22Rv1 (cell line): ENCODE measurements at regions not wholly inside any gene's neighbourhood (a gene's known extent, or its start where the extent isn't known, plus 50 kb on each side); places are given as distances from the start of the nearest gene placed in this dataset.
A peak's percentile ranks its signal among the peaks of the same experiment; 100 is the strongest.

ENCODE experiments used
- H3K27ac ChIP-seq: fragments of 450-650 bp; 2 replicates; pipeline ENCODE4 v1.5.1; 2017
- ZFX ChIP-seq: fragments of 450-650 bp; IDR thresholded peaks from 2 replicates; pipeline ENCODE4 v1.6.1; 2017; ENCODE audit warnings: antibody characterized with exemption, borderline replicate concordance
- TF ChIP-seq, protein P1 (sequence below): fragments of 450-650 bp; IDR thresholded peaks from 2 replicates; pipeline ENCODE4 v1.5.1; 2017; ENCODE audit warnings: mild to moderate bottlenecking

DNA sequence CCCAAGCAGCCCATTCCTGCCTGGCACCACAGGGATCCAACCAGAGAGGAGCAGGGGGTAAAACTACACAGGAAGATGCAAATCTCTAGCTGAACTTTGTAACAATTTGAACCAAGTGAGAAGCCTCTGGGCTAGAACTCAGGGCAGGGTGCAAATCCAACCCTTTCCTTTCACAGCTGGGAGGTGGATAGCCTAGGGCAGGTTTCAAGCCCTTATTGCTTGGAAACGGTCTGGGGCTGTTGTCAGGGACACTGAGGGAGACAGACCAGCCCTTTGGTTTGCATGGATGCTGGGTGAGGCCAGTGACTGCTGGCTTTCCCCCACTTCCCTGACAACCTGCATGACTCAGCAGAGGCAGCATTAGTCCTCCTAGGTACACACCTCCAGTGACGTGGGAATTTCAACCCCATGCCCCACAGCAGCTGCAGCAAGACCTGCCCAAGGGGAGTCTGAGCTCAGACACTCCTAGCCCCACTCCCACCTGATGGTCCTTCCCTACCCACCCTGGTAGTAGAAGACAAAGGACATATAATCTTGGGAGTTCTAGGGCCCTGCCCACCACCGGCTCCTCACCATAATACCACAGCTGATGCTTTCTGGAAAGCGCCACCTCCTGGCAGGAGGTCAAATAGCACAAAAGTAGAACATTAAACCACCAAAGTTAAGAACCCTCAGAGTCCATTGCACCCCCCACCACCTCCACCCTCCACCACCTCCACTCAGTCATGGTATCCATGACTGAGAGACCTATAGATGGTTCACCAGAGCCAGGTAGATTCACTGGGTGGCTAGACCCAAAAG is 797.7 kb upstream of the MAN1A1 start:
- no peak overlapping the region for H3K27ac ChIP-seq
- TF ChIP-seq, protein P1, sequence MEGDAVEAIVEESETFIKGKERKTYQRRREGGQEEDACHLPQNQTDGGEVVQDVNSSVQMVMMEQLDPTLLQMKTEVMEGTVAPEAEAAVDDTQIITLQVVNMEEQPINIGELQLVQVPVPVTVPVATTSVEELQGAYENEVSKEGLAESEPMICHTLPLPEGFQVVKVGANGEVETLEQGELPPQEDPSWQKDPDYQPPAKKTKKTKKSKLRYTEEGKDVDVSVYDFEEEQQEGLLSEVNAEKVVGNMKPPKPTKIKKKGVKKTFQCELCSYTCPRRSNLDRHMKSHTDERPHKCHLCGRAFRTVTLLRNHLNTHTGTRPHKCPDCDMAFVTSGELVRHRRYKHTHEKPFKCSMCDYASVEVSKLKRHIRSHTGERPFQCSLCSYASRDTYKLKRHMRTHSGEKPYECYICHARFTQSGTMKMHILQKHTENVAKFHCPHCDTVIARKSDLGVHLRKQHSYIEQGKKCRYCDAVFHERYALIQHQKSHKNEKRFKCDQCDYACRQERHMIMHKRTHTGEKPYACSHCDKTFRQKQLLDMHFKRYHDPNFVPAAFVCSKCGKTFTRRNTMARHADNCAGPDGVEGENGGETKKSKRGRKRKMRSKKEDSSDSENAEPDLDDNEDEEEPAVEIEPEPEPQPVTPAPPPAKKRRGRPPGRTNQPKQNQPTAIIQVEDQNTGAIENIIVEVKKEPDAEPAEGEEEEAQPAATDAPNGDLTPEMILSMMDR, result peak; percentile 52
- no peak for TF ChIP-seq ZFX

DNA sequence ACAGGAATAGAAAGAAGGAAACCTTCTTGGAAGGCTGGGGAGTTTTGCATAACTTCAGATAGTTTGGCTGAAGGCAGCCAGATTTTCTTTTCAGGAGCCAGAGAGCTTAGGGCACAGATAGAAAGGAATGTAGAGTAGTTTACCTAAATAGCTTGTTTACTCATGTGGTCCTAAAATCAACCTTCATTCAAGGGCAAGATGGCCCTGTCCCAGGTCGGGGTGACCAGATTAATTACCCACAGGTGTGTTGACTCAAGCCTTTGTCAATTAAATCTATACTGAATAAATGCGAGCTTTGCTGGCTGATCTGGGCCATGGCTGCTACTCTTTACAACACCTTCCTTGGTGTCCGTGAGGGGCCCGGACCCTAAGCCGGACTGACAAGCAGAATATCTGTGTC is 792.0 kb upstream of the MAN1A1 start:
- no peak overlapping the region for H3K27ac ChIP-seq
- TF ChIP-seq, protein P1, result no peak
- no peak for TF ChIP-seq ZFX

DNA sequence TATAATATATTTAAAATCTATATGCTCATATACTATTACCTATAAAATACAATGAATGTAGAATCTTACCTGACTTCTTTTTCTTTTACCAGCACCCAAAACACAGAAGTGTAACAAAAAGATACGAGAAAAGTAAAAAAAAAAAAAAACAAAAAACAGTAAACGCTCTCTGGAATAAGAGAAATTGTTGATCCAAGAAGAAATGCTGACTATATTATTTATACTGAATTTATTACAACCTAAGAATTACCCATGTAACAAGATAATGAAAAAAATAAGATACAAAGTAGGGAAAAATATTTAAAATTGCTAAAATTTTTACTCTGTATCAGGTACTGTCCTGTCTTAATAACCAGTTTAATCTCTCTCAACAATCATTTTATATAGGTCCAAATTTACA is 787.9 kb upstream of the MAN1A1 start:
- H3K27ac ChIP-seq, result no peak overlapping the region
- TF ChIP-seq, protein P1, result no peak
- no peak for TF ChIP-seq ZFX

DNA sequence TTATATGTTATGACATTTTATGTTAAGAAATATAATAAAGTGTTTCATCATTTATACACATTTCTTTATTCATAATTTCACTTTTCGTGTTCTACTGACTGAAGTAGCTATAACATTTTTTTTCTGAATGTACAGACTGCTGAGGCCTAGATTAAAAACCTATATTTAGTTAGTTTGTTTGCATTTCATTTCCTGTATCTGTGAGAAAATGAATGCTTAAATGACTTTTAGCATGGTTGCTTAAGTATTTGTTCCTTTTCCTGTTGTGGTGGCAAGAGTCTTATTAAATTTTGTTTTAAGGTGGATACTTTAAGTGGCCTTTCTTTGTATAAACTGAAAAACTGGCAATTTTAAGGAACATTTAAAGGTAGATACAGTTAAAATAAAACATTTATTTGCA is 779.7 kb upstream of the MAN1A1 start:
- H3K27ac ChIP-seq, result no peak overlapping the region
- TF ChIP-seq ZFX, result no peak
- TF ChIP-seq, protein P1, result no peak

DNA sequence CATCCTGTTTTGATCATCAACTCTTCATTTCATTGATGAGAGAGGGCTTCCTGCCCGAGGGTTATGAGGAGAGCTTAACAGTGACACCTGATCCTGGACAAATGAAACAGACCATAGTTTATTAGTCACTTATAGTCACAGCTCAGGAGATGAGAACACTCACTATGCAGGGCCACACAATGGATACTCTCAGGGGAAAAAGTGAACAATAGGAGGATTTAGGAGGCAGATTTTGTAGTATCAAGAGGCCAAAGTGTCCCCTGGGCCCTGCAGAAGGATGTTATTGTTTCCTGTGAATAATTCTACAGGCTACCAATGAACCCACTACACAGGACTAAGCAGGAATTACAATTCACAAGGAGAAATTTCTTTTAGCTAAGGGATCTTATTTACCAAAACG is 772.8 kb upstream of the MAN1A1 start:
- no peak overlapping the region for H3K27ac ChIP-seq
- no peak for TF ChIP-seq ZFX

DNA sequence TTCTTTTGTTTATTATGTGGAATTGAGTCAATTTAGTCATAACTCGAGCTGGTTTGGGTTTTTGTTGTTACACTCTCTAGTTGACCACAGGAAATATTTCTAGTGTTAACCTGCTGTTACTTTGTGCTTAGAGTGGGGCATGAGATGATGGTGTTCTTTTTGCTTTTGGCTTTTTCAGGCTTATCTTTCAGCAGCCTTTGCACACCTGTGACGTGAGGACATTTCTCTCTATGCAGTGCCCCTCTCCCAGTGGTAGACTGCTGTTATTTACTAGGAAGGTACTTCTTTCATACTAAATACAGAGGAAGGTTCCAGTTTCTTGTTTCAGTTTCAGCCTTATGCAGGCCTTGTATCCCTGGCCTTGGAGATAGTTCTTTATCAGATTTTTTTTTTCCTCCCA is 766.8 kb upstream of the MAN1A1 start:
- TF ChIP-seq, protein P1, result no peak
- no peak overlapping the region for H3K27ac ChIP-seq

DNA sequence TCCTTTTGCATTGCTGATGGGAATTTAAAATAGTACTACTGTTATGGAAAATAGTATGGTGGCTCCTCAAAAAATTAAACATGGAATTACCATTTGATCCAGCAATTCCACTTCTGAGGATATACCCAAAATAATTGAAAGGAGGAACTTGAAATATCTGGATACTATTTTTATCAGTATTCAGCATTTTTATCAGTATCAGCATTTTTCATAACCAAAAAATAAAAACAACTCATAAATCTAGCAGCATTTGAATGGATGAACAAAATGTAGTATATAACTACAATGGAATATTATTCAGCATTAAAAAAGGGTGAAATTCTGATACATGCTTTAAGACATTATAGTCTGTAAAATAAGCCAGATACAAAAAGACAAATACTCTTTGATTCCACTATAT is 763.4 kb upstream of the MAN1A1 start:
- H3K27ac ChIP-seq, result no peak overlapping the region
- TF ChIP-seq ZFX, result no peak

DNA sequence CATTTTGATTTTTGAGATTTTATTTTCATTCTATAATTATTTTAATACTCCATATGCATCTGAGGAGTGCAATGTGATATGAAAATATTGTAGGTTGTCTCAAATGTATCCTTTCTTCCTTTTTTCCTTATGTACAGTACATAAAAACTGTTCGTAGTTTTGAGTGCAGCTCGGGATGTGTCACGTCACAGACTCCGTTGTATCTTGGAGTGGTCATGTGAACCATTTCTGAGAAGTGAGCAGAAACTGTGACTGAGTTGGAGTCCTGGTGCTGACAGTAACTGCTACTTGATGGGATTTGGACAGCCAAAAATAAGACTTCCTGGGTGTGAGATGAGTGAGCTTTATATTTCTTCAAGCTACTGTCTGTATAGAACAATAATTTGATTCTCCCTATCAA is 761.4 kb upstream of the MAN1A1 start:
- TF ChIP-seq, protein P1, result no peak
- H3K27ac ChIP-seq, result no peak overlapping the region
